Stimulated activated CD8-positive, alpha-beta memory T cell treated with anti-CD3 and anti-CD28 coated beads, Interleukin-15, amount 100 ng/mL, for 48 hours (primary cell): ENCODE measurements at regions not wholly inside any gene's neighbourhood (a gene's known extent, or its start where the extent isn't known, plus 50 kb on each side); places are given as distances from the start of the nearest gene placed in this dataset.

Source experiments
- DNase-seq, 2 donors: peaks; one replicate each; pipeline ENCODE4 v3.0.0-alpha.2; 2020; ENCODE audit warnings: low read depth in 2 of 2

DNA sequence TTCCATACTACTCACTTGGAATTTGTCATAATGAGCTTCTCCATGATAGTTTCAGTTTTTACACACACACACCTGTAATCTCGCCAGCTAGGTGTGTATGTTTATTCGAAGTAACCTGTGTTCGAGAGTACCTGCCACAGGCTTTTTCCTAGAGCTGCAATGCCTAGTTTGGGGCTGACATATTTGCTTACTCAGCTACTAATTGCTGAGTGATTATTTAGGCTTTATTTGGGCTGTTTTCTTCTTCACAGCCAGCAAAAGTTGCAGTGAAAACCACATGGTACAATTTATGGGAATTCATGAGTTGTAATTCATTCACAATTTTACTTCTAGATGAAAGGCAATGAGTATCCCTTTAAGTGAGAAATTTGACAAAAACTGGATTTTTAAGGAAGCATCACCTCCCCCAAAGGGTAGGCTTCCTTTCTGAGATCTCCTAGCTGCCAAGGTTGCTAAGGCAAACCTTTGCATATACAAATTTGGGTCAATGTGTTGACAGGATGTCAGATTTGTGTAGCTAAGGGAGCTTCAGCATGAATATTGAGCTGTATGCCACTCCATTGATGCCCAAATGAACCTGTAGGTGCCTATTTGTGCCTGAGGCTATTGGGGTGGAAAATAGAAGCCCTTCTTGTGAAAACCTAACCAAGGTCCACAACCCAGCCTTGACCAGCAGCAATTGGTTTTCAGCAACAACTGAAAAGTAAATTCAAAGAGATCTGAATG, 108.7 kb upstream of the OTX2 start:
- no peak for DNase-seq

DNA sequence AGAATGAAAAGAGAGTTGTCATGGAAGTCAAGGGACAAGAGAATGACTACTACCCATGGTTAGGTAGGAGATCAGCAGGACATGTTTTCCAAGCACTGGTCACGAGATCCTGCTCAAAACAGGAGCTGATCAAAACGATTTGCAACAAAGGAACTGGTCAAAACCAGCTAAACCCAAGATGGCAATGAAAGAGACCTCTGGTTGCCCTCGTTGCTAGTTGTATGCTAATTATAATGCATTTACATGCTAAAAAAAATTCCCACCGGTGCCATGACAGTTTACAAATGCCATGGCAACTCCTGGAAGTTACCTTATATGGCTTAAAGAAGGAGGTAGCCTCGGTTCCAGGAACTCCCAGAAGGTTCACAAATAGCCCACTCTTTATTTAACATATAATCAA, 95.0 kb upstream of the OTX2 start:
- no peak for DNase-seq

DNA sequence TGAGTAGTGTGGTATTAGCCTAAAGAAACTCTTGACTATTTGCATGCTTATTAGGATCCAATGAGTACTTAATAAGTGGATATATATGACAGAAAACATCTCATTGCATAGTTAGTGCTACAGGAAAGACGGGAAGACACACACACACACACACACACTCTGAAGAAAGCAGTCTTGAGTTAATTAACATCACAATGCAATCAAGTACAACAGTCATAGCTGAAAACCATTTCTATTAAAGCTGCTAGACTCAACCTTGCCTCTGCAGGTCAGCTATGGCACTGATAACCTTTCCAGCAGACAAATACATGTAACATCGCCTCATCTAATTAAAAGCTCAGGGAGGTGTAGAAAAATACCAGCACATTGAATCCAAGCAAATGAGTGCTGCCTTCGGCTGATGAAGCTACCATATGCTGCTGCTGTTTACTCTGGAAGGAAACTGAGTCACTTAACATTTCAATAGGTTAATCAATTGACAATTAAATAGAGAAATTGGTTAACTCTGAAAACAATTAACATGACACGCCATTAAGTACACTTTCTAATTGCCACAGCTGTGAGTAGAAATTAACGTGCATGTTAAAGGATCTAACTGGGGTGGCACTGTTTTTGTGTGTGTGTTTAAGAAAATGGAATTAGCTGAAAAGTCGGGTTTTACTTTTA, 93.2 kb upstream of the OTX2 start:
- no peak for DNase-seq

DNA sequence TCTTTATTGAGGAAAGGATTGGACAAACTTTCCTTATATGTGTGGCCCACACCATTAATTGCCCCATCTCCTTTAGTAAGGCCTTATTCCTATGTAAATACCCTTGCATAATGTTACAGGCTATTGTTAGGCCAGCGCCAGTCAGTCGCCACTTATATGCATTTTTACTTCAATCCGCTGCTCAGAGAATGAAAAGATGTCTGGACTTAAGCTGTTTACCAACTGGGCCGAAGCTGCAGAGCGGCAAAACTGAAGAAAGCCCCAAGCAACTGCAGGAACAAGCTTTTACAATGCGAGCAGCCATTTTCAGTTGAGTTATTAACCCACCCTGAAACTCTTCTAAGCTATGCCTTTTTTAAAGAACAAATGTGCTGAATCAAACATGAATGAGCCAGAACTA, 92.1 kb upstream of the OTX2 start:
- DNase-seq = no peak

DNA sequence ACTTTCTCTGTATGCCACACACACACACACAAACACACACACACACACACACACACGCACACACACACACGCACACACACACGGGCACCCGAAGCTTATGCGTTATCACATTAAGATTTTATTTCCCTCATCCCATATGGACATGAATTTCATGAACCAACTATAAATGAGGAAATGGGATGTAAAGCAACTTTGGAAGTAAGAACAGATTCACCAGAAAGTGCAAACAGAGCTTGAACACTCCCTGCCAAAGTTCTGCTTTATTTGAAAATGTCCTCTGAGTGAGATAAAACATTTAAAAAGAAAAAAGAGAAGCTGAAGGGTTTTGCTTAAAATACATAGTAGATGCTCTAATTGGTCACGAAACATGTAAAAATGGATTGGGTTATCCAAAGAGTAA, 90.4 kb upstream of the OTX2 start:
- no peak for DNase-seq

DNA sequence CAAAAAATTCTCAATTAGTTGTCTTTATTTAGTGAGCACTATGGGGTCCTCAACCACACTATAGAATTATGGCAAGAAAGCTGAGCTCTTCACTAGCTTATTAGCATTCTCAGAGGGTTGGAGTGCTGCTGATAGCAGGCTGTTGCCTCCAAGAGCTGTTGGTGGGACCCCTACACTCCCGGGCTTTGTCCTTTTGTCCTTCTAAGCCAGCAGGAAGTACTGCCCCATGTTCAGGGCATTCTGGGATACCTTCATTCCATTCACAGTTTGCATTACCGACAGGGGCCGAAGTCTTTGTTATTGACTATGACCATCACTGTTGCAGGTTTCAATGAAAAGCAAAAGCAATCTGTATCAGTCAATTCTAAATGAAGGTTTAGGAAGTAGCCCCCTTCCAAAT, 89.5 kb upstream of the OTX2 start:
- DNase-seq = no peak

DNA sequence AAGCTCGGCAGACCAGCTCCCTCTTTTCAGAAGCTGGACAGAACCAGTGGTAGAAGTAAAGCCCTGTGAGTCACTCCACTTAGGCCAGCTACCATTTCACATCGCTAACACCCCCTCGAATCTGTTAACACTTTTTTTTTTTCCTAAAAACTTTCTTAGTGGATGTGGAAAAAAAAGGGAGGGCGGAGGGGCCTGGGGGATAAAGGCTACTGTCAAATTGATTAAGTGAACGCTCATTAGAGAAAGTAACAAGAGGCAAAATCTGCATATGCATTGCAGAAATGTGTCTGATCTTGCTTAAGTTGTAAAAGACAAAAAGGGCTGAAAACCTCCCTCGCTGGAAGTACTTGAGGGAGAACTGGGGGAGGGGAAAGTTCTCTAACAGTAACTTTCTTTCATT, 86.6 kb upstream of the OTX2 start:
- DNase-seq = no peak

DNA sequence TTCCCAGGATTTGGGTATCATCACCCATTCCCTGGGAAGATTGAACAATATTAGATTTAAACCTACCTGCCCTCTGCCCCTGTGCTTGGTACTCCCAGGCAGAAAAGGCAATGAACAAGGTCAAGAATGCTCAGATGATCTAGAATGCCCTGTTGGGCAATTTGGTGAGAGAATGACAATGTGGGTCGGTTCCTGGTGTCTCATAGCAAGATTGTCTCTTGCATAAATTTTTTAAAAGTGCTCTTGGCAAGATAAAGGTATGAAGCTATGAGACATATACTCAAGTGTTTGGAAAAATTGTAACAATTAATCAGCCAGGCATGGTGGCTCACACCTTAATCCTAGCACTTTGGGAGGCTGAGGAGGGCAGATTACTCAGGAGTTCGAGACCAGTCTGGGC, 86.0 kb upstream of the OTX2 start:
- no peak for DNase-seq

DNA sequence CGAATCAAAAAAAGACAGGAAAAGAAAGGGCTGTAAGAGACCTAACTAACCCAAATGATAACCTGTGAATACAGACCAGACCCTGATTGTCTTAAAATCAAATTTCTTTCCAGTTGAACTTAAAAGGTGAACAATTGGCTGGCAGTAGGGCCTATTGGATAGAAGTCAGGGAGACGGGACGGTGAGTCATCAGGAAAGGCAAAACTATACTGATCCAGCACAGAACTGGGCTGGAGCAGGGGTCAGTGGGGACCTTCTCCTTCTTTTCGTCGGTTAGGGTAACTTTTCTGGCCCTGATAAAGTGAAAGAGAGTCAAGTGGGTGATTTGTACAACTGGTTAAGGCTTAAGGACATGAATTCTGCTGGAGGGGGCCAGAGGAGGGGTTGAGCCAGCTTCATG, 84.9 kb upstream of the OTX2 start:
- DNase-seq = no peak

DNA sequence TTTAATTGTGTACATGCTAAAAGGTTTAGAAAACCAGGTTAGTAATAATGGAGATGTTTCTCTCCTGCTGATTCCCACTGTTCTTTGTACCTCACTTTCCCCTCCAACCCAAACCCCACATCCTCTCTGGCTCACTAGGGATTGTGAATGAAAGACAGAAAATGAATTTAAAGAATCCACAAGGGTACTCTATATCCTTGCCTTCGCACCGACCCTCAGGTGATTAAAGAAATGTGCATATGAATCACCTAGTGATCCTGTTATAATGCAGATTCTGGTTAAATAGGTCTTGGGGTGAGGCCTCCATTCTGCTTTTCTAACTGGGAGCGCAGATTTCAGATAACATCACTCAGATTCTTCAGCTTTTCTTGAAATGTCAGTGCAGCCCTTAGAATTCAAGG, 84.3 kb upstream of the OTX2 start:
- DNase-seq = no peak

DNA sequence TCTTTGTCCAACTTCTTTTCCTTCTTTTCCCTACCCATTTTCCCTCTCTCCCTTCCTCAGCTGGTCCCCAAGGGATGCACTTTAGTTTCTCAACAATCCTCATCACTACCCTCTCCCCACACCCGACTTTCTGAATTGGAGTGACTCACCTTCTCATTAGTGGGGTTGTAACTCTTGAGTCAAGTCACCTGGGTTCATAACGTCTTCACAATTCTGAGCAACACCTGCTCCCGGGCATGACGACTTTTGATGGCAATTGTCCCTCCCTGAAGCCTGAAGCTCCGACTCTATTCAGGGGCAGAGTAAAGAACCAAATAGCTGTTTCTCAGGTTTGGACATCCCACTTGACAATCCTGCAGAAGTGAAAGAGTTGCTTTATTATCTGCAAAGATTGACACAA, 82.7 kb upstream of the OTX2 start:
- DNase-seq = no peak

DNA sequence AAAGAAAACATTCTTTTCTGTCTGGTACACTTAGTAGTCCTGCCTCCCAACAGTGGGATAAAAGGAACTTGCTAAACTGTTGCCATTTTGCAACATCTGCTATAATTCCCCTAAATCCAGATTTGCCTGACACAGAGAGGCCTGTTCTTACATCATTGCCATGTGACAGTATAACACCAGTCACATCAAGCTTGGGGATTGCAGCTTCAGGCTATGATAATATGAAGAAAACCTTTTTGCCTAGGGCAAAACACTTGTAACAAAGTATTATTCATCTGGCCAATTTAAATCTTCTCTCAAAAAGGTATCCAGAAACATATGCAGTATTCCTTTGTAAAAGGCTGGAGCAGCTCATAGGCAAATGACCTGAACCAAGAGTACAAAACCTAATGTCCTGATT, 80.9 kb upstream of the OTX2 start:
- DNase-seq = no peak

DNA sequence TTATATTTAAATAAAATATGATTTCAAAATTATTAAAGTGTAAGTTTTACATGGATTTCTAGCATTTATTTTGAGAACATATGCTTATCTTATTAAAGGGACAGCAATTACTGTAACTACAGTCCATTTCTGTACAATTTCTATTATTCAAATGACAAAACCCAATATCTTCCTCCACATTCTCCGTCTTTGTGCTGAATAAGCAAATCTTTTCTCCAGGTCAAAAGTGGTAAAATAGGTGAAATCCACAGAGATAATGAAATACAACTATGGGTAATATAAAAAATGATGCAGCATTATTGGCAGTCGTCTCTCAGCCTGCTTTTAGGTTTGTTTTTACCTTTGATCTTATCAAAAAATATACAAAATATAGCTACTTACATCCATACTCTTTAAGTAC, 79.4 kb upstream of the OTX2 start:
- no peak for DNase-seq

DNA sequence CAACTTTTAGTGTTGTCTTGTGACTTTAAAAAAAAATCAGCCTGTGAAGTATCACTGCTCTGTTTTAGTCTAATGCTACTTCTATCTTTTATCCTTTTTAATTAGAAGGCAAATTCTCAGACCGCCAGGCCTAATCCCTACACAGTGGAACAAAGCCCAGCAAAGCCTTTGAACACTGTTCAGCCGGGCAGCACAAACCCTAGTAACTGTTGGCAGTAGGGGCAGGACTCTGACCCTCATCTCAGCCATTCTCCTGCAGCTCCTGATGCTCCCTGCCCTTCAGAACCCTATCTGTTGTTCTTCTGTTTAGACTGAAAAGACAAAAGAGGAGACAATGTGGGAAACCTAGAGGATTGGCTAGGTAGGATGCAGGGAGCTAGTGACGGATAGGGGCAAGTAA, 78.0 kb upstream of the OTX2 start:
- no peak for DNase-seq

DNA sequence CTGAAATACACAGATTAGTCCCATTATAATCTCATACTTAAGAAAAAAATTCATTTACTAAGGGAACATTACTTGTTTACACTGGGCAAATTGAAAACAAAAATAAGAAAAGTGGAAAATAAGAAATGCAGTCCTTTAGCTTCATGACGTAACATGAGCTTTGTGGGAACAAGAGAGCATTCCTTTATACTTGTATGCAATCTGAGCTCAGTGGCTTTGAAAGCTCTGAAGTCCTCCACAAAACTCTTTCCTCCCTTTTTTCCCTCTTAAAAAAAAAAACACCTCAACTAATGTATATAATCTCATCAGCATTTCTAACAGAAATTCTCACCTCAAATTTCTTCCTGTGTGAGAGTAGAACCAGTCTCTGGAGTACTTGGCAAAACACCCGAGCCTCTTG, 76.9 kb upstream of the OTX2 start:
- no peak for DNase-seq

DNA sequence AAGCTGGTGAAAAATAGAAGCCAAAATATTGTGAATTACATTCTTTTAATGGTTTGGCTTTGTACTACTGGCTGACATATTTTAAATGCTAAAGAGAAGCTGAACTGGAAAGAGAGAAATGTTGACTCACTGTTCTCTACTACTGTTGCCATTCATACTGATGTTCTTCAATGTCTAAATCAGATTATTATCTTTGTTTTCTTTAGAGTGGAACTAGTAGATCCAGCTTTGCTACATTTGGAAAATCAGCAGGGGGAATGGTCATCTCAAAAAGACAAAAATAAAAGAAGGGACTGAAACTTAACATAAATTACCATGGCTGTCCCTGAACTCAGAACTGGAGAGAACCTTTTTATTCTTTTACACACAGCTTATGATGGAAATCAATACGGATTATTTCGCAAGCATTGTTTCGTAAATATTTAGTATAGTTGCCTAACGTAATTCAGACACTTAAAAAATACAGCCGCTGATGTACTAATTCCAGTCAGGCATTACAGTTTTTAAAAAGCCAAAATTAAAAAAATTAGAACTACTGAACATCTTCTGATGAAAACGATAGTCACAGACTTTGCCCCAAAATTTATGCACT, 76.3 kb upstream of the OTX2 start:
- DNase-seq = no peak

DNA sequence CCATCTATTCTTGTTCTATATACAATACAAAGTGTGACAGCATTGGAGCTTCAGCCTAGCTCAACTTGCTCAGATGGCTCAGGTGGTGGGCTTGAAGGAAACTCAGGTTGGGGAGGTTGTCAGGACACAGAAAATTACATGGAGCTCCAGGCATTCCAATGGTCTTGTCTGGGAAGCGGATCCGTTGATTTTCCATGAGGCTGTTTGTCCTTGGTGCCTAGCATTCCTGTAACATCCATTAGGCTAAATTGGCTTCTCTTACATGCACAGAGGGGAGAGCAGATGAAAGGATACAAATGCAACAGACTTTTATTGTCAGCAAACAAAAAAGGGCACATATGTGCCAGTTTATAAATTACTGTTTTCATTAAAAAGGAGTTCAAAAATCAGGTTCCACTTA, 75.5 kb upstream of the OTX2 start:
- DNase-seq = no peak

DNA sequence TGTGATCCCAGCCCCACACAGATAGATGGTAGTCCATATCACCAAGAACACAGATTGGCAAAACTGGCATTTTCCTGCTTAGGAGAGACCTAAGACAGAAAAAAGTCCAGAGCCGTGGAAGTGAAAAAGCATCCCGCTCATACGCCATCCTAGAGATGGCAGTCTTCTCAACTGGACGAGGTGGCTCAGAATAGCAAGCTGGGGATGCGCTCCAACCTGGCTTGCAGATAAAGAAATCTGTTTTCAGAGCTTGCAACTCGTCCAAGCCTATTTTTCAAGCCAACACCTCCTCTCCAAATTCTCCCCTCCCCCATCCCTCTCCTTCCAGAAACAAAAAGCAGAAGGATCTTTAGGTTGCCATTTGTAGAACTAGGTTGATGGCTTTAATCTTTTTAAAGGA, 74.3 kb upstream of the OTX2 start:
- DNase-seq = no peak

DNA sequence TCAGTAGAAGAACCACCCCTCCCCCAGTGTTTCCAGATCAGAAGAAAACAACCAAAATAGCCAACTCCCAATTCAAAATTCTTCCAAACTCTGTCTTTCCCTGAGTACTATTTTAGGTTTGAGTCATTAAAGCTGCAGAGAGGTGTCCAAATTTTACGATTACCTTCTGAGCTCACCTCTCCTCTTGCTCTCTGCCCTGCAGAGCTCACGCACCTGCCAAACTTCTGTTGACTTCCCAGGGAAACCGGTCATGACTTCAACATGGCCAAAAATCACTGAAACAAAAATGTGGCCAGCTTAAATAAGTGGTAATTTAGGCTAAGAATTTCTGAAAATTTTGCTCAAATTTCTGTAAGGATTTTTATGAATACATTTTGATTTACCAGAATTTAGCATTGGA, 70.9 kb upstream of the OTX2 start:
- DNase-seq = no peak

DNA sequence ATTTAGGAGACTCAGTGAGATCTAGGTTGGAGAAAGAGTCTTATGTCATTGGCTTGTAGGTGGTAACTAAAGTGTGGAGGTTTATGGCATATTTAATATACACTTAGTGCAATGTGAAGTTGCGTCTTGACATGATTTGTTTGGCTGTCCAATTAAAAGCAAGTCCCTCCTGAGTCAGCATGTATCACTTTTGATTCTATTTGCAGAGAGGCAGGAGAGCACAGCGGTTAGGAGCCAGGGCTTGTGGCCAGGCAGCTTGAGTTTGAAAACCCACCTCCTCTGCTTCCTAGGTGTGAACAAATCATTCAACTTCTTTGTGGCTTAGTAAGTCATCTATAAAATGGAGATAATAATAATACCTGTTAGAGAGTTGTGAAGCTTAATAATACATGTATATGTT, 68.5 kb upstream of the OTX2 start:
- DNase-seq = no peak

DNA sequence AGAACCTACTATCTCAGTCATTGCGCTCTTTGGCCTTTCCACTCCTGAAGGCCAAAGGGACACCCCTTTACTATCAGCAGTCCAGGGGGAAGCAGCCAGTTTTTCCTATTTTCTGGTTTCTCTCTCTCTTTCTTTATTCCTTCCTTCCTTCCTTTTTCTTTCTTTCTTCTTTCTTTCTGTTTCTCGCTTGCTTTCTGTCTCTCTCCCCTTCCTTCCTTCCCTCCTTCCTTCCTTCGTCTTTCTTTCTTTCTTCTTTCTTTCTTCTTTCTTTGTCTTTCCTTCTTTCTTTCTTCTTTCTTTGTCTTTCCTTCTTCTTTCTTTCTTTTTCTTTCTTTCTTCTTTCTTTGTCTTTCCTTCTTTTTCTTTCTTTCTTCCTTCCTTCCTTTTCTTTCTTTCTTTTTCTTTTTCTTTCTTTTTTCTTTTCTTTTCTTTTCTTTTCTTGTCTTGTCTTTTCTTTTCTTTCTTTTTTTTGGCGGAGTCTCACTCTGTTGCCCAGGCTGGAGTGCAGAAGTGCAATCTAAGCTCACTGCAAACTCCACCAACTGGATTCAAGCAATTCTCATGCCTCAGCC, 64.9 kb upstream of the OTX2 start:
- no peak for DNase-seq

DNA sequence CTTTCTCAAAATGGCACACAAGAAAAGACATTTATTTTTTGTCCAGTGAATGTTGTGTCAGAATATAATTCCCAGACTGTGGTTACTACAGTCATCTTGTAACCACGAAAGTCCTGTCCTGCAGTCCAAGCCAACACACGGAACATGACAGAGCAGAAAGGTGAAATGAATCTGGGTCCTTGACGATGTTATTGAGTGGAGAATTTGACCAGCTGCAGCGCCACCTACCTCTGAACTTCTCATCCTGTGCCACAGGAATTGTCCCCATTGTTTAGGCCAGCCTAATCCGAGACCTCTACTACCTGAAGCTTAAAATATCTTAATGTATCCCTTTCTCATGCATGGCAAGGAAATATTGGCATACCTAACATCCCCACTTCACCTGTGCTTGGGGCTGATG, 64.1 kb upstream of the OTX2 start:
- DNase-seq = no peak

DNA sequence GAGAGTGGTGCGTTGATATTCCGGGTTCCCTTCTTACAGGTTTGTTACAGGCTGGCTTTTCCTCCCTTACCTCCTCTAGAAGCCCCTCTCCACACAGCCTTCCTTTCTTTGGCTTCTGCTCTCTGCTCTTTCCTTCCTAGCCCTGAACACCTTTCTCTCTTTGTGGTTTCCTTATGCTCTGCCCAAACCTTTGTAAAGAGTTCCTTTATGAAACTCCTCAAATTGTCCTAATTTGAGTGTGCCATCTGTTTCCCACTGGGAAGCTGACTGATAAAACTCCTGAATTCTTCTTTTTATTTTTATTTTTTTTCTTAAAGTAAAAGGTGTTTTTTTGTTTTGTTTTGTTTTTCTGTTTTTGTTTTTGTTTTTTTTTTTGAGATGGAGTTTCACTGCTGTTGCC, 60.1 kb upstream of the OTX2 start:
- no peak for DNase-seq
